GM23338 (cell line): ENCODE measurements at regions not wholly inside any gene's neighbourhood (a gene's known extent, or its start where the extent isn't known, plus 50 kb on each side); places are given as distances from the start of the nearest gene placed in this dataset.

Experiments used
- ATAC-seq: fragments of 200-7000 bp; cut with Tn5 transposase; 3 replicates; pipeline ENCODE4 v1.9.1; 2020
- DNase-seq: peaks from one replicate; pipeline ENCODE4 v3.0.0-alpha.2; 2015; ENCODE audit warnings: low spot score
- H2AFZ ChIP-seq: fragments of 200-600 bp; sonication (generic); 2 replicates; pipeline ENCODE4 v1.8.0; 2016; ENCODE audit warnings: antibody characterized with exemption, mild to moderate bottlenecking, moderate library complexity
- H3F3A ChIP-seq: fragments of 200-600 bp; sonication (generic); replicated peaks from 2 replicates; pipeline ENCODE4 v1.8.0; 2017; ENCODE audit warnings: antibody characterized with exemption, mixed run types, low read depth
- H3K27ac ChIP-seq: fragments of 200-600 bp; sonication (generic); 2 replicates; pipeline ENCODE4 v1.6.1; 2016; ENCODE audit warnings: low read depth
- H3K27me3 ChIP-seq: fragments of 200-600 bp; sonication (generic); 2 replicates; pipeline ENCODE4 v1.8.0; 2016; ENCODE audit warnings: mild to moderate bottlenecking, mixed run types, moderate library complexity; ENCODE audit not compliant: insufficient read depth
- H3K36me3 ChIP-seq: fragments of 200-600 bp; sonication (generic); 2 replicates; pipeline ENCODE4 v1.8.0; 2016; ENCODE audit warnings: mild to moderate bottlenecking; ENCODE audit not compliant: insufficient read depth
- H3K4me1 ChIP-seq: fragments of 200-600 bp; sonication (generic); 2 replicates; pipeline ENCODE4 v1.8.0; 2016; ENCODE audit warnings: mild to moderate bottlenecking, moderate library complexity; ENCODE audit not compliant: insufficient read depth
- H3K4me2 ChIP-seq: fragments of 200-600 bp; sonication (generic); 2 replicates; pipeline ENCODE4 v1.7.1; 2017; ENCODE audit warnings: mixed run types
- H3K4me3 ChIP-seq: fragments of 200-600 bp; sonication (generic); 2 replicates; pipeline ENCODE4 v1.6.1; 2016; ENCODE audit warnings: mixed run types
- H3K79me2 ChIP-seq: fragments of 200-600 bp; sonication (generic); replicated peaks from 2 replicates; pipeline ENCODE4 v1.8.0; 2017; ENCODE audit warnings: mild to moderate bottlenecking; ENCODE audit not compliant: insufficient read depth
- H3K9me2 ChIP-seq: fragments of 200-600 bp; sonication (generic); 2 replicates; pipeline ENCODE4 v1.8.0; 2017; ENCODE audit not compliant: insufficient read depth
- H4K20me1 ChIP-seq: fragments of 200-600 bp; sonication (generic); replicated peaks from 2 replicates; pipeline ENCODE4 v1.8.0; 2017; ENCODE audit warnings: mild to moderate bottlenecking; ENCODE audit not compliant: insufficient read depth
- H3K27ac Mint-ChIP-seq: 2 replicates; pipeline ENCODE4 v1.8.0; 2020; ENCODE audit warnings: inconsistent platforms, mild to moderate bottlenecking, moderate library complexity, mixed read lengths
- H3K27me3 Mint-ChIP-seq: 3 replicates; pipeline ENCODE4 v1.8.0; 2022; ENCODE audit warnings: low read depth, mild to moderate bottlenecking, moderate library complexity, mixed read lengths, inconsistent platforms; ENCODE audit not compliant: insufficient read depth, poor library complexity
- H3K36me3 Mint-ChIP-seq: 3 replicates; pipeline ENCODE4 v1.8.0; 2021; ENCODE audit warnings: low read depth, mild to moderate bottlenecking, inconsistent platforms, moderate library complexity, mixed read lengths
- H3K4me1 Mint-ChIP-seq: 3 replicates; pipeline ENCODE4 v1.8.0; 2020; ENCODE audit warnings: mild to moderate bottlenecking, inconsistent platforms, mixed read lengths
- H3K4me3 Mint-ChIP-seq: 3 replicates; pipeline ENCODE4 v1.8.0; 2021; ENCODE audit warnings: moderate library complexity, mild to moderate bottlenecking, inconsistent platforms, mixed read lengths
- H3K9me3 Mint-ChIP-seq: 3 replicates; pipeline ENCODE4 v1.8.0; 2020; ENCODE audit warnings: moderate library complexity, mild to moderate bottlenecking, inconsistent platforms, mixed read lengths
- CREB1 ChIP-seq: fragments of 250-450 bp; sonication (Bioruptor Pico); IDR thresholded peaks from 2 replicates; pipeline ENCODE4 v1.5.0; 2020; ENCODE audit warnings: low read depth, mild to moderate bottlenecking, moderate library complexity
- EZH2 ChIP-seq: fragments of 200-600 bp; sonication (generic); IDR thresholded peaks from one replicate; pipeline ENCODE4 v1.8.0; 2017; ENCODE audit warnings: antibody characterized with exemption, mild to moderate bottlenecking, low read depth; ENCODE audit not compliant: unreplicated experiment
- EZH2phosphoT487 ChIP-seq: fragments of 200-600 bp; sonication (generic); IDR thresholded peaks from one replicate; pipeline ENCODE4 v1.8.1; 2018; ENCODE audit warnings: antibody characterized with exemption; ENCODE audit not compliant: unreplicated experiment
- JUNB ChIP-seq: IDR thresholded peaks from one replicate; pipeline ENCODE4 v1.6.1; 2016; ENCODE audit warnings: antibody characterized with exemption; ENCODE audit not compliant: unreplicated experiment
- NANOG ChIP-seq: IDR thresholded peaks from 2 replicates; pipeline ENCODE4 v1.6.1; 2016; ENCODE audit warnings: antibody characterized with exemption, borderline replicate concordance
- POLR2AphosphoS5 ChIP-seq: IDR thresholded peaks from 2 replicates; pipeline ENCODE4 v1.6.1; 2016; ENCODE audit warnings: antibody characterized with exemption, low read depth
- STAT1 ChIP-seq: IDR thresholded peaks from one replicate; pipeline ENCODE4 v1.6.1; 2016; ENCODE audit warnings: antibody characterized with exemption; ENCODE audit not compliant: unreplicated experiment
- ZNF114 ChIP-seq: fragments of 250-450 bp; sonication (Bioruptor Pico); IDR thresholded peaks from 2 replicates; pipeline ENCODE4 v1.5.0; 2020; ENCODE audit warnings: mild to moderate bottlenecking, moderate library complexity
- ZNF331 ChIP-seq: fragments of 250-450 bp; sonication (Bioruptor Pico); IDR thresholded peaks from 2 replicates; pipeline ENCODE4 v1.5.0; 2020; ENCODE audit warnings: low read depth, mild to moderate bottlenecking, moderate library complexity
- TF ChIP-seq, protein P1 (sequence below): fragments of 250-450 bp; sonication (Bioruptor Pico); IDR thresholded peaks from 2 replicates; pipeline ENCODE4 v1.5.0; 2020; ENCODE audit warnings: mild to moderate bottlenecking, moderate library complexity
- TF ChIP-seq, protein P2 (sequence below): IDR thresholded peaks from one replicate; pipeline ENCODE4 v1.6.1; 2018; ENCODE audit warnings: antibody characterized with exemption; ENCODE audit not compliant: unreplicated experiment
- TF ChIP-seq, protein P3 (sequence below), 2 experiments: fragments of 200-600 bp in 1 of 2; sonication (generic) in 1 of 2; conservative IDR thresholded peaks; 2 replicates each; pipeline versions ENCODE4 v1.5.1 to v1.6.1; 2016 to 2017; ENCODE audit warnings: antibody characterized with exemption in 2 of 2, low read depth in 2 of 2, mild to moderate bottlenecking in 2 of 2, moderate library complexity in 1 of 2
- TF ChIP-seq, protein P4 (sequence below): IDR thresholded peaks from 2 replicates; pipeline ENCODE4 v1.6.1; 2016; ENCODE audit warnings: antibody characterized with exemption

DNA sequence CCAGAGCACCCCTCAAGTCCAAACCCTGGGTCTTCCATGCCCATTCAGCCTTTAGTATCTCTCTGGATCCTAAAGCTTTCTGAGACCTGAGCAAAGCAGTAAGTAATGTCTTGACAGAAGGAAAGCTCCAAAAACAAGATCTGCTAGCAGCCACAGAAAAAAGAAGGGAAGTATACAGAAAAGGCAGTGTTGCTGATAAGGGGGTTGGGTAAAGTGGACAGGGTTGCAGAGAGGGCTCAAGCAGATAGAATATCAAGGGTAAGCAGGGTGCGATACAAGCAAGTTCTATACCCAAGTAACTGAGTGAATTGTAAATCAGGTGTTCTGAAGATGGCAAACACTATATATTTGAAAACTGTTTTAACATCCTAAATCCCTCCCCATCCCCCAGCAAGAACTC is 113.4 kb upstream of the CARMIL1 start:
- H3K4me1 ChIP-seq, result no peaks in the 10 kb centered on the region
- H3K27me3 ChIP-seq, result no peaks in the 10 kb centered on the region
- Mint-ChIP-seq H3K4me3 (no peak overlapping the region), H3K27ac (no peak overlapping the region), H3K4me1 (no peaks in the 10 kb centered on the region), H3K27me3 (no peaks in the 10 kb centered on the region), H3K36me3 (no peaks in the 10 kb centered on the region), H3K9me3 (no peaks in the 10 kb centered on the region)
- H3K36me3 ChIP-seq, result no peaks in the 10 kb centered on the region
- H3K4me2 ChIP-seq, result no peak overlapping the region
- DNase-seq, result no peak
- H3K4me3 ChIP-seq, result no peak overlapping the region
- H3K9me2 ChIP-seq, result no peaks in the 10 kb centered on the region
- TF ChIP-seq CREB1 (CRISPR knock-in tag) (no peak), EZH2phosphoT487 (no peak), STAT1 (no peak), ZNF114 (CRISPR knock-in tag) (no peak), POLR2AphosphoS5 (no peak), EZH2 (no peak), NANOG (no peak), JUNB (no peak), ZNF331 (CRISPR knock-in tag) (no peak)
- TF ChIP-seq, protein P1, sequence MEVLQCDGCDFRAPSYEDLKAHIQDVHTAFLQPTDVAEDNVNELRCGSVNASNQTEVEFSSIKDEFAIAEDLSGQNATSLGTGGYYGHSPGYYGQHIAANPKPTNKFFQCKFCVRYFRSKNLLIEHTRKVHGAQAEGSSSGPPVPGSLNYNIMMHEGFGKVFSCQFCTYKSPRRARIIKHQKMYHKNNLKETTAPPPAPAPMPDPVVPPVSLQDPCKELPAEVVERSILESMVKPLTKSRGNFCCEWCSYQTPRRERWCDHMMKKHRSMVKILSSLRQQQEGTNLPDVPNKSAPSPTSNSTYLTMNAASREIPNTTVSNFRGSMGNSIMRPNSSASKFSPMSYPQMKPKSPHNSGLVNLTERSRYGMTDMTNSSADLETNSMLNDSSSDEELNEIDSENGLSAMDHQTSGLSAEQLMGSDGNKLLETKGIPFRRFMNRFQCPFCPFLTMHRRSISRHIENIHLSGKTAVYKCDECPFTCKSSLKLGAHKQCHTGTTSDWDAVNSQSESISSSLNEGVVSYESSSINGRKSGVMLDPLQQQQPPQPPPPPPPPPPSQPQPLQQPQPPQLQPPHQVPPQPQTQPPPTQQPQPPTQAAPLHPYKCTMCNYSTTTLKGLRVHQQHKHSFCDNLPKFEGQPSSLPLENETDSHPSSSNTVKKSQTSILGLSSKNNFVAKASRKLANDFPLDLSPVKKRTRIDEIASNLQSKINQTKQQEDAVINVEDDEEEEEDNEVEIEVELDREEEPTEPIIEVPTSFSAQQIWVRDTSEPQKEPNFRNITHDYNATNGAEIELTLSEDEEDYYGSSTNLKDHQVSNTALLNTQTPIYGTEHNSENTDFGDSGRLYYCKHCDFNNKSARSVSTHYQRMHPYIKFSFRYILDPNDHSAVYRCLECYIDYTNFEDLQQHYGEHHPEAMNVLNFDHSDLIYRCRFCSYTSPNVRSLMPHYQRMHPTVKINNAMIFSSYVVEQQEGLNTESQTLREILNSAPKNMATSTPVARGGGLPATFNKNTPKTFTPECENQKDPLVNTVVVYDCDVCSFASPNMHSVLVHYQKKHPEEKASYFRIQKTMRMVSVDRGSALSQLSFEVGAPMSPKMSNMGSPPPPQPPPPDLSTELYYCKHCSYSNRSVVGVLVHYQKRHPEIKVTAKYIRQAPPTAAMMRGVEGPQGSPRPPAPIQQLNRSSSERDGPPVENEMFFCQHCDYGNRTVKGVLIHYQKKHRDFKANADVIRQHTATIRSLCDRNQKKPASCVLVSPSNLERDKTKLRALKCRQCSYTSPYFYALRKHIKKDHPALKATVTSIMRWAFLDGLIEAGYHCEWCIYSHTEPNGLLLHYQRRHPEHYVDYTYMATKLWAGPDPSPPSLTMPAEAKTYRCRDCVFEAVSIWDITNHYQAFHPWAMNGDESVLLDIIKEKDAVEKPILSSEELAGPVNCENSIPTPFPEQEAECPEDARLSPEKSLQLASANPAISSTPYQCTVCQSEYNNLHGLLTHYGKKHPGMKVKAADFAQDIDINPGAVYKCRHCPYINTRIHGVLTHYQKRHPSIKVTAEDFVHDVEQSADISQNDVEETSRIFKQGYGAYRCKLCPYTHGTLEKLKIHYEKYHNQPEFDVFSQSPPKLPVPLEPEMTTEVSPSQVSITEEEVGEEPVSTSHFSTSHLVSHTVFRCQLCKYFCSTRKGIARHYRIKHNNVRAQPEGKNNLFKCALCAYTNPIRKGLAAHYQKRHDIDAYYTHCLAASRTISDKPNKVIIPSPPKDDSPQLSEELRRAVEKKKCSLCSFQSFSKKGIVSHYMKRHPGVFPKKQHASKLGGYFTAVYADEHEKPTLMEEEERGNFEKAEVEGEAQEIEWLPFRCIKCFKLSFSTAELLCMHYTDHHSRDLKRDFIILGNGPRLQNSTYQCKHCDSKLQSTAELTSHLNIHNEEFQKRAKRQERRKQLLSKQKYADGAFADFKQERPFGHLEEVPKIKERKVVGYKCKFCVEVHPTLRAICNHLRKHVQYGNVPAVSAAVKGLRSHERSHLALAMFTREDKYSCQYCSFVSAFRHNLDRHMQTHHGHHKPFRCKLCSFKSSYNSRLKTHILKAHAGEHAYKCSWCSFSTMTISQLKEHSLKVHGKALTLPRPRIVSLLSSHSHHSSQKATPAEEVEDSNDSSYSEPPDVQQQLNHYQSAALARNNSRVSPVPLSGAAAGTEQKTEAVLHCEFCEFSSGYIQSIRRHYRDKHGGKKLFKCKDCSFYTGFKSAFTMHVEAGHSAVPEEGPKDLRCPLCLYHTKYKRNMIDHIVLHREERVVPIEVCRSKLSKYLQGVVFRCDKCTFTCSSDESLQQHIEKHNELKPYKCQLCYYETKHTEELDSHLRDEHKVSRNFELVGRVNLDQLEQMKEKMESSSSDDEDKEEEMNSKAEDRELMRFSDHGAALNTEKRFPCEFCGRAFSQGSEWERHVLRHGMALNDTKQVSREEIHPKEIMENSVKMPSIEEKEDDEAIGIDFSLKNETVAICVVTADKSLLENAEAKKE (CRISPR knock-in tag), result no peak
- TF ChIP-seq, protein P2, sequence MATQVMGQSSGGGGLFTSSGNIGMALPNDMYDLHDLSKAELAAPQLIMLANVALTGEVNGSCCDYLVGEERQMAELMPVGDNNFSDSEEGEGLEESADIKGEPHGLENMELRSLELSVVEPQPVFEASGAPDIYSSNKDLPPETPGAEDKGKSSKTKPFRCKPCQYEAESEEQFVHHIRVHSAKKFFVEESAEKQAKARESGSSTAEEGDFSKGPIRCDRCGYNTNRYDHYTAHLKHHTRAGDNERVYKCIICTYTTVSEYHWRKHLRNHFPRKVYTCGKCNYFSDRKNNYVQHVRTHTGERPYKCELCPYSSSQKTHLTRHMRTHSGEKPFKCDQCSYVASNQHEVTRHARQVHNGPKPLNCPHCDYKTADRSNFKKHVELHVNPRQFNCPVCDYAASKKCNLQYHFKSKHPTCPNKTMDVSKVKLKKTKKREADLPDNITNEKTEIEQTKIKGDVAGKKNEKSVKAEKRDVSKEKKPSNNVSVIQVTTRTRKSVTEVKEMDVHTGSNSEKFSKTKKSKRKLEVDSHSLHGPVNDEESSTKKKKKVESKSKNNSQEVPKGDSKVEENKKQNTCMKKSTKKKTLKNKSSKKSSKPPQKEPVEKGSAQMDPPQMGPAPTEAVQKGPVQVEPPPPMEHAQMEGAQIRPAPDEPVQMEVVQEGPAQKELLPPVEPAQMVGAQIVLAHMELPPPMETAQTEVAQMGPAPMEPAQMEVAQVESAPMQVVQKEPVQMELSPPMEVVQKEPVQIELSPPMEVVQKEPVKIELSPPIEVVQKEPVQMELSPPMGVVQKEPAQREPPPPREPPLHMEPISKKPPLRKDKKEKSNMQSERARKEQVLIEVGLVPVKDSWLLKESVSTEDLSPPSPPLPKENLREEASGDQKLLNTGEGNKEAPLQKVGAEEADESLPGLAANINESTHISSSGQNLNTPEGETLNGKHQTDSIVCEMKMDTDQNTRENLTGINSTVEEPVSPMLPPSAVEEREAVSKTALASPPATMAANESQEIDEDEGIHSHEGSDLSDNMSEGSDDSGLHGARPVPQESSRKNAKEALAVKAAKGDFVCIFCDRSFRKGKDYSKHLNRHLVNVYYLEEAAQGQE, result no peak
- TF ChIP-seq, protein P3, sequence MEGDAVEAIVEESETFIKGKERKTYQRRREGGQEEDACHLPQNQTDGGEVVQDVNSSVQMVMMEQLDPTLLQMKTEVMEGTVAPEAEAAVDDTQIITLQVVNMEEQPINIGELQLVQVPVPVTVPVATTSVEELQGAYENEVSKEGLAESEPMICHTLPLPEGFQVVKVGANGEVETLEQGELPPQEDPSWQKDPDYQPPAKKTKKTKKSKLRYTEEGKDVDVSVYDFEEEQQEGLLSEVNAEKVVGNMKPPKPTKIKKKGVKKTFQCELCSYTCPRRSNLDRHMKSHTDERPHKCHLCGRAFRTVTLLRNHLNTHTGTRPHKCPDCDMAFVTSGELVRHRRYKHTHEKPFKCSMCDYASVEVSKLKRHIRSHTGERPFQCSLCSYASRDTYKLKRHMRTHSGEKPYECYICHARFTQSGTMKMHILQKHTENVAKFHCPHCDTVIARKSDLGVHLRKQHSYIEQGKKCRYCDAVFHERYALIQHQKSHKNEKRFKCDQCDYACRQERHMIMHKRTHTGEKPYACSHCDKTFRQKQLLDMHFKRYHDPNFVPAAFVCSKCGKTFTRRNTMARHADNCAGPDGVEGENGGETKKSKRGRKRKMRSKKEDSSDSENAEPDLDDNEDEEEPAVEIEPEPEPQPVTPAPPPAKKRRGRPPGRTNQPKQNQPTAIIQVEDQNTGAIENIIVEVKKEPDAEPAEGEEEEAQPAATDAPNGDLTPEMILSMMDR (conservative IDR thresholded peaks at IDR 0.05; ENCODE audit: low read depth in 2 of 2), result no peak
- TF ChIP-seq, protein P4, sequence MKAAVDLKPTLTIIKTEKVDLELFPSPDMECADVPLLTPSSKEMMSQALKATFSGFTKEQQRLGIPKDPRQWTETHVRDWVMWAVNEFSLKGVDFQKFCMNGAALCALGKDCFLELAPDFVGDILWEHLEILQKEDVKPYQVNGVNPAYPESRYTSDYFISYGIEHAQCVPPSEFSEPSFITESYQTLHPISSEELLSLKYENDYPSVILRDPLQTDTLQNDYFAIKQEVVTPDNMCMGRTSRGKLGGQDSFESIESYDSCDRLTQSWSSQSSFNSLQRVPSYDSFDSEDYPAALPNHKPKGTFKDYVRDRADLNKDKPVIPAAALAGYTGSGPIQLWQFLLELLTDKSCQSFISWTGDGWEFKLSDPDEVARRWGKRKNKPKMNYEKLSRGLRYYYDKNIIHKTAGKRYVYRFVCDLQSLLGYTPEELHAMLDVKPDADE, result no peak
- H4K20me1 ChIP-seq, result no peaks in the 10 kb centered on the region
- ATAC-seq, result no peak
- H2AFZ ChIP-seq, result no peak overlapping the region
- H3F3A ChIP-seq, result no peaks in the 10 kb centered on the region
- no peaks in the 10 kb centered on the region for H3K79me2 ChIP-seq
- no peak overlapping the region for H3K27ac ChIP-seq
